ENCODE measurements at regions not wholly inside any gene's neighbourhood (a gene's known extent, or its start where the extent isn't known, plus 50 kb on each side); places are given as distances from the start of the nearest gene placed in this dataset.

DNA sequence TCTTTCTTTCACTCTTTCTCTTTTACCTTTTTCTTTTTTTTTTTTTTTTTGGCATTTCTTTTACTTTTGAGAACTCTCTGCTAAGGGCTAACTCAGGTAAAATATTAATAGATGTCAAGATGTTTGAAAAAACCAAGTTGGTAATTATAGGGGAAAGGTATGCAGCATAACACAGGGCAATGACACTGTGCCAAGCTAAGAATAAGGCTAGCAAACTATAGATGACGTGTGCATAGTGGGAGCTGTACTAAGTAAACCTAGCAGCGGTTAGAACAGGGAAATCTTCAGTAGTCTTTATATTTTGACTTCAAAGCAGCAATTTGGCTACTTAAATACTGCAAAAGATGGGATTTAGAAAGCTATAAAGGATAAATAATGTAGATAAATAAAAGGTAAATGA is 415.4 kb upstream of the RGPD4 start:
- Histone ChIP-seq H3K4me3 (ENCODE audit: low read depth, low read length, poor library complexity, severe bottlenecking) (no peak overlapping the region), H3K36me3 (ENCODE audit: insufficient read depth, low read length) (no peaks in the 10 kb centered on the region), H3K9me2 (ENCODE audit: insufficient read depth, low read length) (no peaks in the 10 kb centered on the region), H4K20me1 (ENCODE audit: insufficient read depth, low read length) (no peaks in the 10 kb centered on the region), H3K9me3 (ENCODE audit: low read length) (no peaks in the 10 kb centered on the region), H3K4me1 (ENCODE audit: insufficient read depth, low read length, poor library complexity, severe bottlenecking) (no peaks in the 10 kb centered on the region), H3K27ac (ENCODE audit: low read depth, low read length, poor library complexity, severe bottlenecking) (no peak overlapping the region), H3K79me2 (ENCODE audit: insufficient read depth, low read depth, low read length) (no peaks in the 10 kb centered on the region), H3K4me2 (ENCODE audit: low read length) (no peak overlapping the region), H2AFZ (ENCODE audit: low read length) (no peak overlapping the region)
- ChIA-PET CTCF (ENCODE audit: unreplicated experiment) (no interaction called here), POLR2A (no interaction called here)
- no TSS peak for BruUV-seq (replicated peaks)
- DNase-seq (ENCODE audit: low spot score), result no peak
- TF ChIP-seq, protein P1, sequence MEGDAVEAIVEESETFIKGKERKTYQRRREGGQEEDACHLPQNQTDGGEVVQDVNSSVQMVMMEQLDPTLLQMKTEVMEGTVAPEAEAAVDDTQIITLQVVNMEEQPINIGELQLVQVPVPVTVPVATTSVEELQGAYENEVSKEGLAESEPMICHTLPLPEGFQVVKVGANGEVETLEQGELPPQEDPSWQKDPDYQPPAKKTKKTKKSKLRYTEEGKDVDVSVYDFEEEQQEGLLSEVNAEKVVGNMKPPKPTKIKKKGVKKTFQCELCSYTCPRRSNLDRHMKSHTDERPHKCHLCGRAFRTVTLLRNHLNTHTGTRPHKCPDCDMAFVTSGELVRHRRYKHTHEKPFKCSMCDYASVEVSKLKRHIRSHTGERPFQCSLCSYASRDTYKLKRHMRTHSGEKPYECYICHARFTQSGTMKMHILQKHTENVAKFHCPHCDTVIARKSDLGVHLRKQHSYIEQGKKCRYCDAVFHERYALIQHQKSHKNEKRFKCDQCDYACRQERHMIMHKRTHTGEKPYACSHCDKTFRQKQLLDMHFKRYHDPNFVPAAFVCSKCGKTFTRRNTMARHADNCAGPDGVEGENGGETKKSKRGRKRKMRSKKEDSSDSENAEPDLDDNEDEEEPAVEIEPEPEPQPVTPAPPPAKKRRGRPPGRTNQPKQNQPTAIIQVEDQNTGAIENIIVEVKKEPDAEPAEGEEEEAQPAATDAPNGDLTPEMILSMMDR (conservative IDR thresholded peaks at IDR 0.05; ENCODE audit: low read length), result no peak
- TF ChIP-seq EZH2phosphoT487 (IDR thresholded peaks at IDR 0.05; ENCODE audit: borderline replicate concordance, low read depth, low read length), result no peak
- intact Hi-C loops (cut with micrococcal nuclease; ENCODE audit: unreplicated experiment), result no loop called here

GRCh38 chr2:107412209-107412904 is 414.3 kb upstream of the RGPD4 start:
- H3K4me2 ChIP-seq (ENCODE audit: low read length), result no peak overlapping the region
- ChIA-PET CTCF (ENCODE audit: unreplicated experiment) (no interaction called here), POLR2A (no interaction called here)
- intact Hi-C loops (cut with micrococcal nuclease; ENCODE audit: unreplicated experiment), result no loop called here
- BruUV-seq (replicated peaks), result no TSS peak
- H3K27ac ChIP-seq (ENCODE audit: low read depth, low read length, poor library complexity, severe bottlenecking), result no peak overlapping the region
- DNase-seq (ENCODE audit: low spot score), result no peak
- no peaks in the 10 kb centered on the region for H4K20me1 ChIP-seq (ENCODE audit: insufficient read depth, low read length)
- H3K9me2 ChIP-seq (ENCODE audit: insufficient read depth, low read length), result no peaks in the 10 kb centered on the region
- H2AFZ ChIP-seq (ENCODE audit: low read length), result no peak overlapping the region
- TF ChIP-seq, protein P1 (conservative IDR thresholded peaks at IDR 0.05; ENCODE audit: low read length), result no peak
- TF ChIP-seq EZH2phosphoT487 (IDR thresholded peaks at IDR 0.05; ENCODE audit: borderline replicate concordance, low read depth, low read length), result no peak
- H3K36me3 ChIP-seq (ENCODE audit: insufficient read depth, low read length), result no peaks in the 10 kb centered on the region
- H3K79me2 ChIP-seq (ENCODE audit: insufficient read depth, low read depth, low read length), result no peaks in the 10 kb centered on the region
- H3K9me3 ChIP-seq (ENCODE audit: low read length), result no peaks in the 10 kb centered on the region
- no peak overlapping the region for H3K4me3 ChIP-seq (ENCODE audit: low read depth, low read length, poor library complexity, severe bottlenecking)
- H3K4me1 ChIP-seq (ENCODE audit: insufficient read depth, low read length, poor library complexity, severe bottlenecking), result no peaks in the 10 kb centered on the region

GRCh38 chr2:107412981-107413380 is 413.7 kb upstream of the RGPD4 start:
- Histone ChIP-seq H4K20me1 (ENCODE audit: insufficient read depth, low read length) (no peaks in the 10 kb centered on the region), H3K9me2 (ENCODE audit: insufficient read depth, low read length) (no peaks in the 10 kb centered on the region), H3K36me3 (ENCODE audit: insufficient read depth, low read length) (no peaks in the 10 kb centered on the region), H2AFZ (ENCODE audit: low read length) (no peak overlapping the region), H3K27ac (ENCODE audit: low read depth, low read length, poor library complexity, severe bottlenecking) (no peak overlapping the region), H3K4me2 (ENCODE audit: low read length) (no peak overlapping the region), H3K9me3 (ENCODE audit: low read length) (no peaks in the 10 kb centered on the region), H3K79me2 (ENCODE audit: insufficient read depth, low read depth, low read length) (no peaks in the 10 kb centered on the region), H3K4me3 (ENCODE audit: low read depth, low read length, poor library complexity, severe bottlenecking) (no peak overlapping the region), H3K4me1 (ENCODE audit: insufficient read depth, low read length, poor library complexity, severe bottlenecking) (no peaks in the 10 kb centered on the region)
- ChIA-PET POLR2A (no interaction called here), CTCF (ENCODE audit: unreplicated experiment) (no interaction called here)
- intact Hi-C loops (cut with micrococcal nuclease; ENCODE audit: unreplicated experiment), result no loop called here
- BruUV-seq (replicated peaks), result no TSS peak
- no peak for DNase-seq (ENCODE audit: low spot score)
- TF ChIP-seq, protein P1 (conservative IDR thresholded peaks at IDR 0.05; ENCODE audit: low read length), result no peak
- no peak for TF ChIP-seq EZH2phosphoT487 (IDR thresholded peaks at IDR 0.05; ENCODE audit: borderline replicate concordance, low read depth, low read length)
